K562 (cell line): ENCODE measurements at regions not wholly inside any gene's neighbourhood (a gene's known extent, or its start where the extent isn't known, plus 50 kb on each side); places are given as distances from the start of the nearest gene placed in this dataset.

Experiments
- CCNT2 ChIP-seq: IDR thresholded peaks from 2 replicates; pipeline ENCODE4 v1.6.1; 2011; ENCODE audit warnings: borderline replicate concordance, low read depth, mild to moderate bottlenecking, moderate library complexity, mixed read lengths, low read length; ENCODE audit not compliant: insufficient read length; ENCODE audit errors: extremely low read depth
- CXXC5 ChIP-seq: fragments of 250-450 bp; sonication (Bioruptor Pico); IDR thresholded peaks from 2 replicates; pipeline ENCODE4 v1.8.0; 2022; ENCODE audit warnings: inconsistent platforms, mild to moderate bottlenecking, moderate library complexity
- ELF2 ChIP-seq: fragments of 250-450 bp; sonication (Bioruptor Pico); IDR thresholded peaks from 2 replicates; pipeline ENCODE4 v1.5.0; 2021; ENCODE audit warnings: mild to moderate bottlenecking
- ETV6 ChIP-seq, 3 experiments: fragments of 150-350 bp in 1 of 3; sonication (generic) in 1 of 3; formaldehyde crosslinking in 1 of 3; IDR thresholded peaks; 2 replicates each; pipeline versions ENCODE4 v1.6.1 to v1.8.0; 2014 to 2022; ENCODE audit warnings: borderline replicate concordance in 2 of 3, low read depth in 2 of 3, antibody characterized with exemption in 1 of 3, low read length in 1 of 3, mild to moderate bottlenecking in 1 of 3, missing genetic modification reagents in 1 of 3
- JUN ChIP-seq, 2 experiments: sonication (generic) in 1 of 2; formaldehyde crosslinking in 1 of 2; IDR thresholded peaks; 2 replicates each; pipeline versions ENCODE4 v1.6.1 to v1.8.0; 2012 to 2022; ENCODE audit warnings: borderline replicate concordance in 2 of 2, mild to moderate bottlenecking in 2 of 2, improper control_type of control experiment in 1 of 2, low read depth in 1 of 2, low read length in 1 of 2, missing genetic modification reagents in 1 of 2
- KDM5B ChIP-seq: fragments of 200-600 bp; sonication (generic); IDR thresholded peaks from 2 replicates; pipeline ENCODE4 v1.6.1; 2012; ENCODE audit warnings: low read depth, mild to moderate bottlenecking, moderate library complexity, low read length, control low read depth, inconsistent platforms; ENCODE audit not compliant: insufficient replicate concordance
- LCOR ChIP-seq: sonication (generic); formaldehyde crosslinking; IDR thresholded peaks from 2 replicates; pipeline ENCODE4 v1.8.0; 2022; ENCODE audit warnings: mild to moderate bottlenecking, missing genetic modification reagents
- MCM2 ChIP-seq: fragments of 450-650 bp; IDR thresholded peaks from 2 replicates; pipeline ENCODE4 v1.6.1; 2017; ENCODE audit warnings: low read depth, mild to moderate bottlenecking
- MYNN ChIP-seq, 2 experiments: sonication (generic); formaldehyde crosslinking in 1 of 2; IDR thresholded peaks; 2 replicates each; pipeline versions ENCODE4 v1.5.0 to v1.6.1; 2016 to 2020; ENCODE audit warnings: antibody characterized with exemption in 1 of 2, missing genetic modification reagents in 1 of 2
- NELFE ChIP-seq: IDR thresholded peaks from 2 replicates; pipeline ENCODE4 v1.6.1; 2011; ENCODE audit warnings: mild to moderate bottlenecking; ENCODE audit not compliant: insufficient read depth, insufficient read length
- NR3C1 ChIP-seq: sonication (generic); formaldehyde crosslinking; IDR thresholded peaks from 2 replicates; pipeline ENCODE4 v1.8.1; 2022; ENCODE audit warnings: missing genetic modification reagents
- SETDB1 ChIP-seq: IDR thresholded peaks from one replicate; pipeline ENCODE4 v1.6.1; 2012; ENCODE audit warnings: low read length, control low read depth, inconsistent platforms
- SMAD3 ChIP-seq: fragments of 450-650 bp; formaldehyde crosslinking; conservative IDR thresholded peaks from 2 replicates; pipeline ENCODE4 v1.4.0; 2020; ENCODE audit warnings: mild to moderate bottlenecking
- SMARCA5 ChIP-seq: fragments of 450-650 bp; IDR thresholded peaks from 2 replicates; pipeline ENCODE4 v1.6.1; 2016
- SP1 ChIP-seq: sonication (generic); formaldehyde crosslinking; IDR thresholded peaks from 2 replicates; pipeline ENCODE4 v1.8.1; 2022; ENCODE audit warnings: mild to moderate bottlenecking, missing genetic modification reagents
- U2AF1 ChIP-seq: fragments of 200-400 bp; formaldehyde crosslinking; optimal IDR thresholded peaks from 2 replicates; pipeline ENCODE3; 2017; ENCODE audit warnings: mild to moderate bottlenecking, low read depth, low read length, moderate library complexity
- ZBTB12 ChIP-seq: fragments of 250-450 bp; sonication (Bioruptor Pico); IDR thresholded peaks from 2 replicates; pipeline ENCODE4 v1.4.0; 2020
- ZBTB9 ChIP-seq: fragments of 450-650 bp; formaldehyde crosslinking; IDR thresholded peaks from 2 replicates; pipeline ENCODE4 v1.4.0; 2020; ENCODE audit warnings: mild to moderate bottlenecking, moderate library complexity
- ZC3H4 ChIP-seq: sonication (generic); formaldehyde crosslinking; IDR thresholded peaks from 2 replicates; pipeline ENCODE4 v1.9.0; 2021; ENCODE audit warnings: missing genetic modification reagents, borderline replicate concordance
- ZNF121 ChIP-seq: sonication (generic); formaldehyde crosslinking; conservative IDR thresholded peaks from 2 replicates; pipeline ENCODE4 v1.8.0; 2022; ENCODE audit warnings: missing genetic modification reagents
- ZNF124 ChIP-seq: sonication (generic); formaldehyde crosslinking; IDR thresholded peaks from 2 replicates; pipeline ENCODE4 v1.8.1; 2022; ENCODE audit warnings: missing genetic modification reagents
- ZNF24 ChIP-seq: fragments of 450-650 bp; IDR thresholded peaks from 2 replicates; pipeline ENCODE4 v1.6.1; 2016
- ZNF668 ChIP-seq: fragments of 250-450 bp; sonication (Bioruptor Pico); IDR thresholded peaks from 2 replicates; pipeline ENCODE4 v1.8.0; 2022; ENCODE audit warnings: mild to moderate bottlenecking, inconsistent platforms
- TF ChIP-seq, protein P1 (sequence below): sonication (generic); formaldehyde crosslinking; IDR thresholded peaks from 2 replicates; pipeline ENCODE4 v1.8.0; 2022; ENCODE audit warnings: mild to moderate bottlenecking, missing genetic modification reagents
- TF ChIP-seq, protein P2 (sequence below): fragments of 250-450 bp; sonication (Bioruptor Pico); IDR thresholded peaks from 2 replicates; pipeline ENCODE4 v1.8.0; 2021; ENCODE audit warnings: mild to moderate bottlenecking, moderate library complexity

DNA sequence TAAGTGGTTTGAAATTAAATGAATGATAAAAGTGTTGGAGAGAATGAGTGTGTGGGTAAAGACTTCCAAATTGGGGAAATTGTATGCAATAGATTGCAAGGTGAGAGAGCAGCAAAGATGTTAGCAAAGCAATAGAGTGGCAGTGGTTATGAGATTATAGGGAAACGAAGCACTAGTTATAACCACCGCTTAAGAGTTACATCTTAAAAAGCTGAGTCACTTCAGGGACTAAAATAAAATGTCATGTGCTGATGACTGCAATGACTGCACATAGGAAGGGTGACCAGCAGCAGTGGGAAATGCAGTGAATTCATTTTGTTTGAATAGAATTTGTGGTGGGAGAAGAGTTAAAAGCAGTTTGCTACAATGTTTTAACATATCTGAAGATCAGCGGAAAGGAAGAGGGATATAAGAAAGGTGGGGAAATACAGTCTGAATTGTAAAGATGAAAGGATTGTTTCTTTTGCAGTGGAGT lies 127.3 kb downstream of the RAP2B start (continued):
- TF ChIP-seq MYNN (IDR thresholded peaks at IDR 0.05) (no peak), MYNN (CRISPR knock-in tag; IDR thresholded peaks at IDR 0.05) (no peak), JUN (IDR thresholded peaks at IDR 0.05; ENCODE audit: borderline replicate concordance, low read depth, low read length) (peak; percentile 82), JUN (CRISPR knock-in tag; IDR thresholded peaks at IDR 0.05; ENCODE audit: borderline replicate concordance) (no peak), SP1 (CRISPR knock-in tag) (no peak), NR3C1 (CRISPR knock-in tag) (no peak), ETV6 (IDR thresholded peaks at IDR 0.05; ENCODE audit: borderline replicate concordance in 1 of 2, low read depth in 2 of 2, low read length in 1 of 2) (no peak), ETV6 (CRISPR knock-in tag; IDR thresholded peaks at IDR 0.05; ENCODE audit: borderline replicate concordance) (no peak), KDM5B (no peak), ZC3H4 (no peak), SMAD3 (CRISPR knock-in tag) (0 out of 2 replicates have a peak, but pooled peaks have one; percentile 47), ZBTB12 (no peak), LCOR (CRISPR knock-in tag) (0 out of 2 replicates have a peak, but pooled peaks have one; percentile 38), CCNT2 (no peak), ELF2 (CRISPR knock-in tag) (no peak), CXXC5 (CRISPR knock-in tag) (peak; percentile 59), ZNF668 (CRISPR knock-in tag) (no peak), ZNF121 (no peak), ZNF24 (peak; percentile 17; the same call in 1 of the 2 replicates), ZBTB9 (CRISPR knock-in tag) (no peak), SETDB1 (no peak), MCM2 (no peak), U2AF1 (no peak), ZNF124 (no peak), NELFE (no peak), SMARCA5 (no peak)
- TF ChIP-seq, protein P1, sequence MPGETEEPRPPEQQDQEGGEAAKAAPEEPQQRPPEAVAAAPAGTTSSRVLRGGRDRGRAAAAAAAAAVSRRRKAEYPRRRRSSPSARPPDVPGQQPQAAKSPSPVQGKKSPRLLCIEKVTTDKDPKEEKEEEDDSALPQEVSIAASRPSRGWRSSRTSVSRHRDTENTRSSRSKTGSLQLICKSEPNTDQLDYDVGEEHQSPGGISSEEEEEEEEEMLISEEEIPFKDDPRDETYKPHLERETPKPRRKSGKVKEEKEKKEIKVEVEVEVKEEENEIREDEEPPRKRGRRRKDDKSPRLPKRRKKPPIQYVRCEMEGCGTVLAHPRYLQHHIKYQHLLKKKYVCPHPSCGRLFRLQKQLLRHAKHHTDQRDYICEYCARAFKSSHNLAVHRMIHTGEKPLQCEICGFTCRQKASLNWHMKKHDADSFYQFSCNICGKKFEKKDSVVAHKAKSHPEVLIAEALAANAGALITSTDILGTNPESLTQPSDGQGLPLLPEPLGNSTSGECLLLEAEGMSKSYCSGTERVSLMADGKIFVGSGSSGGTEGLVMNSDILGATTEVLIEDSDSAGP = no peak
- TF ChIP-seq, protein P2, sequence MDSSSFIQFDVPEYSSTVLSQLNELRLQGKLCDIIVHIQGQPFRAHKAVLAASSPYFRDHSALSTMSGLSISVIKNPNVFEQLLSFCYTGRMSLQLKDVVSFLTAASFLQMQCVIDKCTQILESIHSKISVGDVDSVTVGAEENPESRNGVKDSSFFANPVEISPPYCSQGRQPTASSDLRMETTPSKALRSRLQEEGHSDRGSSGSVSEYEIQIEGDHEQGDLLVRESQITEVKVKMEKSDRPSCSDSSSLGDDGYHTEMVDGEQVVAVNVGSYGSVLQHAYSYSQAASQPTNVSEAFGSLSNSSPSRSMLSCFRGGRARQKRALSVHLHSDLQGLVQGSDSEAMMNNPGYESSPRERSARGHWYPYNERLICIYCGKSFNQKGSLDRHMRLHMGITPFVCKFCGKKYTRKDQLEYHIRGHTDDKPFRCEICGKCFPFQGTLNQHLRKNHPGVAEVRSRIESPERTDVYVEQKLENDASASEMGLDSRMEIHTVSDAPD (CRISPR knock-in tag) = no peak
